Central memory CD4-positive, alpha-beta T cell (primary cell): ENCODE measurements at regions not wholly inside any gene's neighbourhood (a gene's known extent, or its start where the extent isn't known, plus 50 kb on each side); places are given as distances from the start of the nearest gene placed in this dataset.

Source experiments
- DNase-seq: peaks from one replicate; pipeline ENCODE4 v3.0.0; 2022

- no peak for DNase-seq
Observed at GRCh38 chr6:6704103-6705060, 115.9 kb downstream of the LY86 start.

DNA sequence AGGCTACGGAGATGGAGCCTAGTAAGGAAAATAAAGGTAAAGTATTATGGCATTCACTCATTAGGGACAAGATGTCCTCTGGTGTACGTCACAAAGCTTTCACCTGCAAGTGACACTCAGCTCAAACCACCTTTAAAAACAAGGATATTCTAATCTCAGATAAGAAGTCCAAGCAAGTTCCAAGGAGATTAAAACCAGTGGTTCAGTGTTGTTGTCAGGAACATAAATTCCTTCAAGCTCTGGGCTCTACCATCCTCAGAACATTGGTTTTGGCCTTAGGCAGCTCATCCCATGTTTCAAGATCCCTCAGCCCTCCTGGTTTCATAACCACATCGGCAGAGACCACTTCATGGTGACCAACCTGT is 116.5 kb downstream of the LY86 start:
- DNase-seq = no peak

- no peak for DNase-seq
Observed at GRCh38 chr6:6705915-6706675, 117.6 kb downstream of the LY86 start.

GRCh38 chr6:6707143-6707542 is 118.6 kb downstream of the LY86 start:
- no peak for DNase-seq

- no peak for DNase-seq
Observed at GRCh38 chr6:6709106-6709505, 120.6 kb downstream of the LY86 start.

DNA sequence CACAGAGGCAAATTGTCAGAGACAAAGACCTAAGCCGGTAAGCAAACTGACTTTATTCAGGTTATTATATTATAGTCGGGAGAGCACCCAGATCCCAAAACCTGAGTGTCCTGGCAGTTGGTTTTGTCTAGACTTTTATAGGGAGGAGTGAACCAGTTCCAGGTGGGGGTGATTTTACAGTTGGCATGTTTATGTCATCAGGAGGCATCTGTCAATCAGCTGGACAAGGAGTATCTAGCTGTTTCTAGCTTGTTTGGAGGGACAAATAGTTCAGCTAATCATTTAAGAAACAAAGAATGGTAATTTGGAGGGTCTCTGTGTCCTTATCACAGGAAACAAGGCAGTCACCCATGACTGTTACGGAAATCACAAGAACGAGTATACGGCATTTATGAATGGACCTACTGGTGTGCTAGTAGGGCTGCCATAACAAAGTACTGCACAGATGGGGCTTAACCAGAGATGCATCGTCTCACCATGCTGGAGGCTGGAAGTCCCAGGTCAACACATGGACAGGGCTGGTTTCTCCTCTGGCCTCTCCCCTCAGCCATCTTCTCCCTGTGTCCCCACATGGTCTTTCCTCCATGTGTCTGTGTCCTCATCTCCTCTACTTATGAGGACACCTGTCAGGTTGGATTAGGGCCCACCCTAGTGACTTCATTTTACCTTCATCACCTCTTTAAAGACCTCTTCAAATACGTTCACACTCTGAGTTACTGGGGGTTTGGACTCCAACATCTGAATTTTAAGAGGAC is 122.7 kb downstream of the LY86 start:
- DNase-seq = no peak

DNA sequence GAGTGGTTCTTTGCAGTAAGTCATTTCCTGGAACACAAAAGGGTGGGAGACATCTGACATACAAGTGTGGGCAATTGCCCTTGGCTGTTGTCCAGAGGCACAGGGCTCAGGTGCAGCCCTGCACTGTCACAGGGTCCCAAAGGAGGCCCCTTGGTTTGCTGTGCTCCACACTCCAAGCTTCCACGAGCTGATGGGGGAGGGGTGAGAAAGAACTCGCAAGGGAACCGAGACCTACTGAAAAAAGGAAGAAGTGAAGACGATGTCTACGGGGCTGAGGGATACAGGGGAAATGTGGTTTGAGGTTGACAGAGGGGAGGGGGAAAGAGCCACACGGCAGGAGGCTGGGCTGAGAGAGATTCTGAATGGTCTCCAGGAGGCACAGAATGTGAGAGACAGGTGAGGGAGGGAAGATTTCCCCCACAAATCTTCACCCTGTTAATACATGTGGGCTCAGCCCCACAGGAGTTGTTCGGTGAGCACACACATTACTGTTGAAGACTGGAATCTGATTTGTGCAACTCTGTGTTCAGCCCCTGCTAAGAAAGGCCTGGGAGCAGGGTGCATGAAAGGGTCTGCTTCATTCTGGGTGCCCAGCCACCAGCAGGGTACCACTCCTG is 123.4 kb downstream of the LY86 start:
- no peak for DNase-seq

DNA sequence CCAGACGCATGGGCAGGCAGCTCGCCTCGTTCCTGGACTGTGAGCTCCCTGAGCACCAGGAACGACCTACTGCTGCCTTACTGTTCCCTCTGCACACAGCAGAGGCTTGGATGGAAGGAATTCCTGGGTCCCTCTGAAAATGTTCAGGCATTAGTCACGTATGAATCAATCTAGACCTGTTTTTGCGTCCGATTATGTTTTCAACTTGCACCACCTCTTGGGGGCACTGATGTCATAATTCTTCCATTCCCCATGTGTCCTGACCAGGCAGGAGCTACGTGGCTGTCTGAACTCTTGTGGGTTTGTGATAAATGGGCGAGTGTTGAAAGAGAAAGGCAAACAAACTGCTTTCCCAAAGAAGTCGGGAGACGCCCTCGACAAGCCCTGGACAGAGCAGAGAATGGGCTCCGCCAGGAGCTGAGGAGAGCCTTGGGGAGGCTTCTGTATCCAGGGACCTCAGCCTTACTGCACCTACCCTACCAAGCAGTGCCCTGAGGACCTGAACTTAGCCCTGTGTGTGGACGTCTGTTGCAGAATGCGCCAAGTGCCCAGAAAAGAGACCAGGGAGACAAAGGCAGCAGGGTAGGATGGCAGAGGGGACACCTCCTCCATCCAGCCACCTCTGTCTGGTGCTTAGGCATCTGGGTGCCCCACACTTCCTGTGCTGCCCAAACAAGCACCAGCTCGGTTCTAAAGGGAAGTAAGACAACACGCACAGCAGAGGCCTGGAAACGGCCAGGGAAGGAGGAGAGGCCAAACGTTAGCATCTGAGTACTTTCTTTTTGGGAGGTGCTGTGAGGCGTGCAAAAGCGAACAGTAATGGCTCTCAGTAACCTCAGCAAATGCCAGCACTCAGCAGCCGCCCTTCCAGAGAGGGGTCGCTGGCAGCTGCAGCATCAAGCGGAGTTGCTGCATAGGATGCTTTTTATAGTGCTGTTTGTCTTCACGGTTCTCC is 124.2 kb downstream of the LY86 start:
- no peak for DNase-seq

- DNase-seq = no peak
Observed at GRCh38 chr6:6713657-6714056, 125.1 kb downstream of the LY86 start.

DNA sequence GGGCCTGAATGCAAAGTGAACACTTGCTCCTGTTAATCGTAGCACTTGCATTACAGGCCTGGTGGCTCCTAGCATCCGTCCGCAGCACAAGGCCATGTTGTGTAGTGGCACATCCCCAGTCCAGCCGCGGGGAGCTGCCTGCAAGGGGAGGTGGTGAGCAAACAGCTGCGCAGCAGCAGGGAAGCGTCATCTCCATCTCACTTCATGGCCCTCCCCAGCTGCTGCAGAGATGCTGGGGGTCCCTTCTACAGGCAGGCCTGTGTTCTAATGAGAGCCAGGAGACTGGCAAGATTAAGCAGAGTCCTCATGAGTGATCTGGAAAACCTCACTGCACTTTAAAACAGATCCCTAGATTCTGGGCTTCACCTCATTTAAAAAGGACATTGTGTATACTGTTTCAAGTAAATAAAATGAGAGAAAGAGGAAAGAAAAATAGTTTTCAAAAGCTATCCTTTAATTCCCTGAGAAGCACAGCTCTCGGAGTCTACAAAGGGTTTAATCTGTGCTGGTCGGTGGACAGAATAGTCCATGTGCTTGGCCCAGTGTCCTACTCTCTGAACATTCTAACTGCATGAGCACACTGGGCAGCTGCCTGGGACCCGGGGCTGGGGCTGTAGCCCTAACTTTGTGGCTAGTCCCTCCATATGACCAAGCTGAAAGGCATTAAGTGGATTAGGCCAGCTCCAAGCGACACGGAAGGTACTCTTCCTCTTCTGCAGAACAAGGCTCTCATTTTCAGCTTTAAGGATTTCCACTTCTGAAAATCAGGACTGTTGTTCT is 125.8 kb downstream of the LY86 start:
- no peak for DNase-seq

DNA sequence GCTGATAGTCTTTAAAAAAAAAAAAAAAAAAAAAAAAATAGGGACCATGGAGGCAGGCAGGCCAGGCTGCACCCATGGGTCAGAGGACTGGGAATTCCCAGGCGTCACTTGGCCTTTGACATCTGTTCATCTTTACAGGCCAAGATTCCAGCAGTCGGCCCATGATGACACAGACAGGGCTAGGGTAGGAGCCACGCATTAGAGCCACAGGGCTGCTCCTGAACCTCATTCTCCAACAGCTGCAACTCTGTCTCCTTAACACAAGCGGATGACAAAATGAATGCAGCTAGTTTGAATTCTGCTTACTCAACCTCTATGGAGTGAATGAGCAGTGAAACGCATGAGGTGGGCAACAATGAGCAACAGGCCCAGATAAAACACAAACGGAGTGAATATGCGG is 126.4 kb downstream of the LY86 start:
- DNase-seq = no peak

GRCh38 chr6:6715465-6715864 is 126.9 kb downstream of the LY86 start:
- no peak for DNase-seq

GRCh38 chr6:6716998-6717763 is 128.7 kb downstream of the LY86 start:
- DNase-seq = no peak

GRCh38 chr6:6717953-6718352 is 129.4 kb downstream of the LY86 start:
- DNase-seq = no peak

DNA sequence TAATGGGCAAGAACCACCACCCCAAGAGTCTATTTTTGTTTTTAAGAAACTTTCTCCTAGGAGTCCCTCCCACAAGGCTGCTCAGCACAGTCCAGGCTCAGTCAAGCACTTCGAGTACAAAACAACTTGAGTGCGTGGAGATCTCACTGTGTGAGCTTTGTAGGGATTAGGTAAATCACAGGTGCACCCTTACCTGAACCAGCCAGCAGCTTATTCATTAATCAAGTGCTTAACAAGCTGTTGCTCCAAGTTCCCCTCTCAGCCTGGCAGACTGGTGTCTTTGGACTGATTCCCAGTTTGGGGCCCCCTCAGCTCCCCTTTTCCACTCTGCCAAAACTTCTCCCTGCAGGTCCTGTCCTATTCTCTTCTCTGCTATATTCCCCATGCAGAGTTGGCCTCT is 133.1 kb downstream of the LY86 start:
- DNase-seq = no peak

- DNase-seq = no peak
Observed at GRCh38 chr6:6722195-6722594, 133.7 kb downstream of the LY86 start.

GRCh38 chr6:6723361-6723760 is 134.8 kb downstream of the LY86 start:
- no peak for DNase-seq

DNA sequence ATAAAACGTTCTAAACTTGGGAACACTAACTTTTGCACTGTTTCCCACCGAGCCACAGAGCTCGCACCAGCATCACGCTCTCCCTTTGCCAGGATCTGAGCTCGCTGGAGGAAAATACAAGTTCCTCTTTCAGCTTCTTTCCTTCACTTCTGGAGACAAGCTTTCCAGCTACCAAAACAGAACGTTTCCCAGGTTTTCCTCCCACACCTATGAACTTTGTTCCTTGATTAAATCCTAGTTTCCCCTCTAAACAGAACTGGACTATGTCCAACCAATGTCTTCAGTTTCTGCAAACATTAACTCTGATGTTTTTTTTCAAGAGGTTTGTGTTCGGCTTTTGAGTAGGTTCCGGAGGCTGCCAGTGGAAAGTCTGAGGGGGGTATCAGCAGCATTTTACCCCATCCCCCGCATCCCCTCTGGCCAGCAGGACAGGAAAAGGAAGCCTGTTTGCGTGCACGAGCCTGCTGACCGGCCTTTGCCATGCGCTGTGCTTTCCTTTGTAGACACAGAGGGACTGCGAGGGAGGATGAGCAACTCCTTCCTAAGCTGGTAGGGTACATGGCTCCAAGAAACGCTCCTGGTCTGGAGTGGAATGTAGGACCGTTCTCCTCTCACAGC is 135.5 kb downstream of the LY86 start:
- no peak for DNase-seq
